H1 (cell line): ENCODE measurements at regions not wholly inside any gene's neighbourhood (a gene's known extent, or its start where the extent isn't known, plus 50 kb on each side); places are given as distances from the start of the nearest gene placed in this dataset.

Experiments used
- ATF3 ChIP-seq: IDR thresholded peaks from 2 replicates; pipeline ENCODE4 v1.6.1; 2011; ENCODE audit warnings: low read depth, mild to moderate bottlenecking, low read length; ENCODE audit not compliant: insufficient read depth
- CTCF ChIP-seq, 3 experiments: IDR thresholded peaks; 1 replicate in 2 of 3; 2 replicates in 1 of 3; pipeline versions ENCODE4 v1.5.1 to v1.6.1; 2011; ENCODE audit warnings: low read length in 3 of 3, mild to moderate bottlenecking in 3 of 3, inconsistent platforms in 2 of 3, low read depth in 1 of 3, moderate library complexity in 1 of 3; ENCODE audit not compliant: insufficient read depth in 1 of 3; ENCODE audit errors: control extremely low read depth in 1 of 3

- TF ChIP-seq CTCF (IDR thresholded peaks at IDR 0.05; ENCODE audit: control extremely low read depth in 1 of 3, insufficient read depth in 1 of 3, low read depth in 1 of 3, low read length in 3 of 3) (no peak), ATF3 (no peak)
Measured at GRCh38 chr7:13743226-13743625, 246.2 kb downstream of the ETV1 start.
